SIG-M5 treated with dmso at 0.1 percent for 504 hours (cell line): ENCODE measurements at regions not wholly inside any gene's neighbourhood (a gene's known extent, or its start where the extent isn't known, plus 50 kb on each side); places are given as distances from the start of the nearest gene placed in this dataset.

Source experiments
- DNase-seq: peaks from one replicate; lab custom pipeline; 2025; ENCODE audit not compliant: unreplicated experiment; lab: John Stamatoyannopoulos, UW

DNA sequence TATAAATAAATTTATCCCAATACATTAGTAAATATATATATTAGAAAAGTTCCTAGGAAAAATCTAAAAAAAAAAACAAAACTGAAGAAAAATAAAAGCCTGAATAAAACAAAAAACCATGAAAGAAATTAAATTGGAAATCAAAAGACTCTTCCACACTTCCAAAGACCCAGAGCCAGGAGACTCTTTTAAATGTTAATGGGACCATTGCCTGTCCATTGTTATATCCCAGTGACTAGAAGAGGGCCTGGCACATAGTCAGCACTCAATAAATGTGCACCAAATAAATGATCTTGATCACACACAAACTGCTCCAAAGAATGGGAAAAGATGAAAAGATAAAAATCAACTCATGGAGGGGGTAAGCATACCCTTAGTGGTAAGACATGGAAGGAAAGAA, 51.3 kb upstream of the CLDN18 start:
- DNase-seq: no peak
